ENCODE measurements at regions not wholly inside any gene's neighbourhood (a gene's known extent, or its start where the extent isn't known, plus 50 kb on each side); places are given as distances from the start of the nearest gene placed in this dataset.

- H3K4me2 ChIP-seq (ENCODE audit: control insufficient read depth, insufficient read depth) = no peak overlapping the region
- H3K4me1 ChIP-seq (ENCODE audit: control insufficient read depth, insufficient read depth, low read length) = no peaks in the 10 kb centered on the region
- POLR2A ChIA-PET = interaction anchor here (0.6 kb wide), 1 partner anchor 1035 kb away, joined by 4 read pairs; no protein-coding TSS in a partner anchor
- RAD21 ChIA-PET (ENCODE audit: unreplicated experiment) = no interaction called here
- TF ChIP-seq DPF2 (IDR thresholded peaks at IDR 0.05) = no peak
- no peak for TF ChIP-seq SMAD1 (IDR thresholded peaks at IDR 0.05; ENCODE audit: low read depth, partially characterized antibody)
- no peak for TF ChIP-seq SP1 (IDR thresholded peaks at IDR 0.05; ENCODE audit: low read depth, low read length)
- no peak for TF ChIP-seq RB1 (IDR thresholded peaks at IDR 0.05; ENCODE audit: borderline replicate concordance)
- no peak for TF ChIP-seq E2F4 (IDR thresholded peaks at IDR 0.05; ENCODE audit: low read depth, low read length)
- no peak for TF ChIP-seq ZBTB11 (CRISPR knock-in tag; IDR thresholded peaks at IDR 0.05)
- no peak for TF ChIP-seq SIX5 (IDR thresholded peaks at IDR 0.05; ENCODE audit: low read depth, low read length, severe bottlenecking)
- TF ChIP-seq MYC (IDR thresholded peaks at IDR 0.05; ENCODE audit: insufficient read depth, insufficient read length, insufficient replicate concordance, low read length, severe bottlenecking) = no peak
- TF ChIP-seq YY1 (IDR thresholded peaks at IDR 0.05; ENCODE audit: low read depth, low read length) = no peak
- TF ChIP-seq POLR2AphosphoS2 (IDR thresholded peaks at IDR 0.05; ENCODE audit: low read depth, low read length) = no peak
- no peak for TF ChIP-seq EZH2 (IDR thresholded peaks at IDR 0.05; ENCODE audit: borderline replicate concordance, control insufficient read depth, low read depth, low read length)
- no peak for TF ChIP-seq NKRF (conservative IDR thresholded peaks at IDR 0.05)
- no peak overlapping the region for H3K9ac ChIP-seq (ENCODE audit: control insufficient read depth, insufficient read depth, low read length)
- no peaks in the 10 kb centered on the region for H3K79me2 ChIP-seq (ENCODE audit: control insufficient read depth, insufficient read depth, low read length)
- H3K9me3 ChIP-seq (replicated peaks; ENCODE audit: control insufficient read depth, insufficient read depth, low read length) = no peaks in the 10 kb centered on the region
- SMC1A ChIA-PET (ENCODE audit: uncharacterized antibody, unreplicated experiment) = interaction anchor here (0.5 kb wide), 1 partner anchor 351 kb away, joined by 3 read pairs; no protein-coding TSS in a partner anchor
- no peaks in the 10 kb centered on the region for H3K36me3 ChIP-seq (ENCODE audit: control insufficient read depth in 2 of 2, insufficient read depth in 2 of 2, low read length in 1 of 2)
- H3K27me3 ChIP-seq (replicated peaks in 1 of 2; ENCODE audit: control insufficient read depth in 2 of 2, insufficient read depth in 2 of 2, low read length in 1 of 2) = no peaks in the 10 kb centered on the region
- FAIRE-seq (no peak), ATAC-seq (peak; percentile 65), DNase-seq (ENCODE audit: low read depth, low spot score) (no peak)
- no peak overlapping the region for H2AFZ ChIP-seq (ENCODE audit: control insufficient read depth, low read depth, low read length)
- no peaks in the 10 kb centered on the region for H4K20me1 ChIP-seq (ENCODE audit: control insufficient read depth, insufficient read depth)
- CTCF ChIA-PET = no interaction called here
- in situ Hi-C loops (cut with MboI) (no loop called here), intact Hi-C loops (cut with micrococcal nuclease; ENCODE audit: unreplicated experiment) (no loop called here)
- H3K27ac ChIP-seq (ENCODE audit: control insufficient read depth, insufficient read depth) = no peak overlapping the region
- 86% methylated on average over 1 of the region's 1 CpG for WGBS (ENCODE audit: insufficient coverage, insufficient replicate concordance, low lambda C conversion rate, missing lambda C conversion rate)
- H3K4me3 ChIP-seq = no peak overlapping the region
- BruUV-seq (replicated peaks) = no TSS peak
Observed at GRCh38 chr2:194870974-194871535, 786.0 kb upstream of the SLC39A10 start.

Measured in GM12878 (cell line).